ENCODE measurements at regions not wholly inside any gene's neighbourhood (a gene's known extent, or its start where the extent isn't known, plus 50 kb on each side); places are given as distances from the start of the nearest gene placed in this dataset.
A peak's percentile ranks its signal among the peaks of the same experiment; 100 is the strongest.

DNA sequence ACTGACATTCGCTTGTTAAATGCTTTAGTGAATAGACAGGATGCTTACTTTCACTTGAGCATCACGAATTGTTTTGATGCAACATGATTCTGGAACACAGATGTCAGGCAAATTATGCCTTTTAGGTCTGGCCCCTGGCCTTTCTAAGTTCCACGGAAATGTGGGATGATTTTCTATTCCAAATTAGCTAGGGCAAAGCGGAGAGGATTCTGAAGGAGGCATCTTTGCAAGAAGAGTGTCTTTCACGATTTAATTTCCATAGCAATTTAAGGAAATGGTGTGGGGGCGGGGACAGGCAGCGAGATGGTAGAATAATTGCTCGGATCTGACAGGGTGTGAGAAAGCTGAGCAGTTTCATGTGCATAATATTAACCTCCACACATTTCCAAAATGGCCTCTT, 238.5 kb upstream of the KCNMB2 start:
- H3K27ac ChIP-seq (ENCODE audit: low read length), result no peak overlapping the region
- no peaks in the 10 kb centered on the region for H3F3A ChIP-seq (ENCODE audit: low read length, unreplicated experiment)
- ATAC-seq (no peak), DNase-seq (no peak)
- H3K27me3 ChIP-seq (ENCODE audit: low read length), result no peaks in the 10 kb centered on the region
- no peak overlapping the region for H3K4me2 ChIP-seq (ENCODE audit: low read length)
- H3K36me3 ChIP-seq (ENCODE audit: low read depth, low read length), result no peaks in the 10 kb centered on the region
- intact Hi-C loops (cut with micrococcal nuclease), result no loop called here
- no peak overlapping the region for H2AFZ ChIP-seq (ENCODE audit: low read length)
- H4K20me1 ChIP-seq (ENCODE audit: low read length), result no peaks in the 10 kb centered on the region
- no peak overlapping the region for H3K4me3 ChIP-seq (ENCODE audit: low read length)
- no peaks in the 10 kb centered on the region for H3K9me3 ChIP-seq (ENCODE audit: low read length)
- H3K9me2 ChIP-seq (replicated peaks; ENCODE audit: low read length), result no peaks in the 10 kb centered on the region
- no TSS peak for BruUV-seq (replicated peaks)
- TF ChIP-seq EZH2 (IDR thresholded peaks at IDR 0.05; ENCODE audit: low read length, unreplicated experiment) (no peak), EZH2phosphoT487 (IDR thresholded peaks at IDR 0.05; ENCODE audit: borderline replicate concordance, low read length) (no peak)
- TF ChIP-seq, protein P1, sequence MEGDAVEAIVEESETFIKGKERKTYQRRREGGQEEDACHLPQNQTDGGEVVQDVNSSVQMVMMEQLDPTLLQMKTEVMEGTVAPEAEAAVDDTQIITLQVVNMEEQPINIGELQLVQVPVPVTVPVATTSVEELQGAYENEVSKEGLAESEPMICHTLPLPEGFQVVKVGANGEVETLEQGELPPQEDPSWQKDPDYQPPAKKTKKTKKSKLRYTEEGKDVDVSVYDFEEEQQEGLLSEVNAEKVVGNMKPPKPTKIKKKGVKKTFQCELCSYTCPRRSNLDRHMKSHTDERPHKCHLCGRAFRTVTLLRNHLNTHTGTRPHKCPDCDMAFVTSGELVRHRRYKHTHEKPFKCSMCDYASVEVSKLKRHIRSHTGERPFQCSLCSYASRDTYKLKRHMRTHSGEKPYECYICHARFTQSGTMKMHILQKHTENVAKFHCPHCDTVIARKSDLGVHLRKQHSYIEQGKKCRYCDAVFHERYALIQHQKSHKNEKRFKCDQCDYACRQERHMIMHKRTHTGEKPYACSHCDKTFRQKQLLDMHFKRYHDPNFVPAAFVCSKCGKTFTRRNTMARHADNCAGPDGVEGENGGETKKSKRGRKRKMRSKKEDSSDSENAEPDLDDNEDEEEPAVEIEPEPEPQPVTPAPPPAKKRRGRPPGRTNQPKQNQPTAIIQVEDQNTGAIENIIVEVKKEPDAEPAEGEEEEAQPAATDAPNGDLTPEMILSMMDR (conservative IDR thresholded peaks at IDR 0.05; ENCODE audit: low read depth, low read length), result no peak
- no peaks in the 10 kb centered on the region for H3K79me2 ChIP-seq (ENCODE audit: low read length)
- ChIA-PET POLR2A (ENCODE audit: unreplicated experiment) (no interaction called here), CTCF (no interaction called here)
- H3K4me1 ChIP-seq (ENCODE audit: insufficient read depth, low read length), result no peaks in the 10 kb centered on the region
- H3K9ac ChIP-seq (ENCODE audit: low read length), result no peak overlapping the region

DNA sequence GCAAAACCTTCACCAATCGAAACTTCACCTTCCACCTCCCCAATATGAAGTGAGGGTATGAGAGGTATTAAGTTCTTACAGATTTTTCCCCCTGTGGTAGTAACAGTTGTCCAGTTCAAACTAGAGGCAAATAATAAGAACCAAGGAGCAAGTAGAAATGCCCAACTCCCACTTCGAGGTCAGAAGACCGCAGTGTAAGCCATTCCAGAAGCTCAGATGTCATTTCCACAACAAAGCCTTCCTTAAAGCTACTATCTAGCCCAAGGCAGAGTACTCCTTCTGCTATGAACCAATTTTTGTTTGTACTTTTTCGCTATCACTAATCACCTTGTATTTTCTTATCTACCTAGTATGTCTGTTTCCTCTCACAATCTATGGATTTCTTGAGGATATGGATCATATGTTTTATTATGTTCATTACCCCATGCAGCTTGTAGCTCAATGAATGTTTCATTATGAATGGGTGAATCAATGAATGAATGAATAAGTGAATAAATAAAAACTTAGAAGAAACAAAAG, 235.7 kb upstream of the KCNMB2 start:
- Histone ChIP-seq H3K36me3 (ENCODE audit: low read depth, low read length) (no peaks in the 10 kb centered on the region), H3K4me2 (ENCODE audit: low read length) (no peak overlapping the region), H2AFZ (ENCODE audit: low read length) (no peak overlapping the region), H4K20me1 (ENCODE audit: low read length) (no peaks in the 10 kb centered on the region), H3K27ac (ENCODE audit: low read length) (no peak overlapping the region), H3K27me3 (ENCODE audit: low read length) (no peaks in the 10 kb centered on the region), H3K9me2 (replicated peaks; ENCODE audit: low read length) (no peaks in the 10 kb centered on the region), H3K79me2 (ENCODE audit: low read length) (no peaks in the 10 kb centered on the region), H3K9ac (ENCODE audit: low read length) (no peak overlapping the region), H3K9me3 (ENCODE audit: low read length) (no peaks in the 10 kb centered on the region), H3F3A (ENCODE audit: low read length, unreplicated experiment) (no peaks in the 10 kb centered on the region), H3K4me1 (ENCODE audit: insufficient read depth, low read length) (peaks cover 14% of the 10 kb centered on the region; the same call in 1 of the 2 replicates), H3K4me3 (ENCODE audit: low read length) (no peak overlapping the region)
- TF ChIP-seq EZH2 (IDR thresholded peaks at IDR 0.05; ENCODE audit: low read length, unreplicated experiment) (no peak), EZH2phosphoT487 (IDR thresholded peaks at IDR 0.05; ENCODE audit: borderline replicate concordance, low read length) (no peak)
- POLR2A ChIA-PET (ENCODE audit: unreplicated experiment), result no interaction called here
- ATAC-seq, result no peak
- DNase-seq, result no peak
- CTCF ChIA-PET, result no interaction called here
- intact Hi-C loops (cut with micrococcal nuclease), result no loop called here
- no TSS peak for BruUV-seq (replicated peaks)

DNA sequence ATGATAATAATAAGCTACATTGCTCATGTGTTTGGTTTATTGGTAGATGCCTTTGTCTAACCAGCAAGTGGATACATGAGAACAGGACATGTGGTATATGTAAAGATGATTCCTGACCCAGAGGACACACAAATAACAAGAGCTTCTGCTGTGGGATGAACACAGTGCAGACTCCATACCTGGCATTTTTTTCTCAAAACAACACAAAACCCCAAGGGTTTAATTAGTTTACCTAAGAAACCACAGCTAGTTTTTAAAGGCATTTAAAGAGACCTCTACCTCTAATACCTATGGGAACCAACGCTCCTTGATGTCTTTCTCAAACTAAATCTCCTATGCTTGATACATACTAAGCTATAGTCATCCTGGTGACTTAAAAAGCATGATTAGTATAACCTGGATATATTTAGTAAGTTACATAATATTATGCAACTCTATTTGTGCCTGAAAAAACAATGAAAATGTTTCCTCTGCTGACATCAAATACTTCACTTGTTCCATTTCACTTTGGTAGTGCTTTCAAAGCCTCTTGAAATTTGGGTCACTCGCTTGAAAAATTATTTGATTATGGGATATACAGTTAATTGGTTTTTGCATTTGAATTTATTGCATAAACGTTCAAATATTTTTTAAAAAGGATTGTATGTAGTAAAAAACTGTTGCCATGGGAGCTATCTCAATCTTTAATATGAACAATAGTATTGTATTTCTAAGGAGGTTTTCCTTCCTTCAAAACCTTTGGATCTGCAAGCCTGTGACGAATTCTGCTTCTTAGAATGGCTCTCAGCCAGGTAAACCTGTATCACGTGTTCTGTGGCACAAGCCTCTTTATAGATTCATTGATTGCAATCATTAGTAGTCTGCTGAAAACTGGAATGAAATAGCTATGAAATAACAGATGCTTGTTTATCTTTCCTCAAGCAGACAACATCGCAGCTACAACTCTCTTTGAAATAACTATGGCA, 233.0 kb upstream of the KCNMB2 start:
- peak; percentile 90 for ATAC-seq

More for the DNA sequence above, 233.0 kb upstream of the KCNMB2 start:
- Histone ChIP-seq H3K4me2 (ENCODE audit: low read length) (no peak overlapping the region), H3K79me2 (ENCODE audit: low read length) (no peaks in the 10 kb centered on the region), H3F3A (ENCODE audit: low read length, unreplicated experiment) (no peaks in the 10 kb centered on the region), H3K9me2 (replicated peaks; ENCODE audit: low read length) (no peaks in the 10 kb centered on the region), H3K4me1 (ENCODE audit: insufficient read depth, low read length) (peaks cover 14% of the 10 kb centered on the region; the same call in 1 of the 2 replicates), H3K9ac (ENCODE audit: low read length) (no peak overlapping the region), H2AFZ (ENCODE audit: low read length) (no peak overlapping the region), H3K9me3 (ENCODE audit: low read length) (no peaks in the 10 kb centered on the region), H4K20me1 (ENCODE audit: low read length) (no peaks in the 10 kb centered on the region), H3K36me3 (ENCODE audit: low read depth, low read length) (no peaks in the 10 kb centered on the region), H3K4me3 (ENCODE audit: low read length) (no peak overlapping the region), H3K27ac (ENCODE audit: low read length) (peak overlapping the region; percentile 14; the same call in 1 of the 2 replicates), H3K27me3 (ENCODE audit: low read length) (no peaks in the 10 kb centered on the region)
- ChIA-PET CTCF (no interaction called here), POLR2A (ENCODE audit: unreplicated experiment) (no interaction called here)
- no TSS peak for BruUV-seq (replicated peaks)
- intact Hi-C loops (cut with micrococcal nuclease), result no loop called here
- DNase-seq, result peak; percentile 72
- TF ChIP-seq, protein P1 (conservative IDR thresholded peaks at IDR 0.05; ENCODE audit: low read depth, low read length), result no peak
- TF ChIP-seq EZH2phosphoT487 (IDR thresholded peaks at IDR 0.05; ENCODE audit: borderline replicate concordance, low read length), result no peak
- TF ChIP-seq EZH2 (IDR thresholded peaks at IDR 0.05; ENCODE audit: low read length, unreplicated experiment), result no peak

Data from PC-3 (cell line).